Naive thymus-derived CD4-positive, alpha-beta T cell (primary cell): ENCODE measurements at regions not wholly inside any gene's neighbourhood (a gene's known extent, or its start where the extent isn't known, plus 50 kb on each side); places are given as distances from the start of the nearest gene placed in this dataset.

Experiments
- ATAC-seq: fragments of 150-1000 bp; cut with Tn5 transposase; 2 replicates; pipeline ENCODE4 v1.10.0; 2021; ENCODE audit warnings: mild to moderate bottlenecking, moderate library complexity
- CTCF ChIA-PET: fragments of 350-600 bp; sonication (Branson Sonifier 250); formaldehyde crosslinking; loops from one replicate; lab custom pipeline; 2021; ENCODE audit warnings: antibody characterized with exemption; lab: Charles Lee
- POLR2A ChIA-PET: fragments of 350-600 bp; sonication (Branson Sonifier 250); formaldehyde crosslinking; loops from one replicate; lab custom pipeline; 2021; ENCODE audit warnings: antibody characterized with exemption, inconsistent platforms; lab: Charles Lee
- DNase-seq, 9 donors: peaks; one replicate each; pipeline versions ENCODE4 v3.0.0 to v3.0.0-alpha.2; 2020 to 2022; ENCODE audit warnings: mixed read lengths in 1 of 9
- H3K27ac ChIP-seq: one replicate; pipeline ENCODE4 v1.7.0; 2013; ENCODE audit warnings: mild to moderate bottlenecking, low read depth, low read length, moderate library complexity
- H3K27me3 ChIP-seq, 2 donors: one replicate each; pipeline ENCODE4 v1.7.0; 2013; ENCODE audit warnings: low read length in 2 of 2, mild to moderate bottlenecking in 2 of 2, moderate library complexity in 2 of 2; ENCODE audit not compliant: control insufficient read depth in 2 of 2, insufficient read depth in 2 of 2
- H3K36me3 ChIP-seq, 3 experiments: 1 replicate in 2 of 3; 2 replicates in 1 of 3; pipeline ENCODE4 v1.7.0; 2013; ENCODE audit warnings: low read length in 3 of 3, mild to moderate bottlenecking in 3 of 3, moderate library complexity in 1 of 3; ENCODE audit not compliant: insufficient read depth in 3 of 3, control insufficient read depth in 2 of 3
- H3K4me1 ChIP-seq, 2 donors: one replicate each; pipeline ENCODE4 v1.7.0; 2013; ENCODE audit warnings: low read length in 2 of 2, mild to moderate bottlenecking in 2 of 2, moderate library complexity in 1 of 2; ENCODE audit not compliant: control insufficient read depth in 2 of 2, insufficient read depth in 2 of 2
- H3K4me3 ChIP-seq: 2 replicates; pipeline ENCODE4 v1.7.0; 2013; ENCODE audit warnings: mild to moderate bottlenecking, low read length
- H3K9me3 ChIP-seq, 3 experiments: 1 replicate in 2 of 3; 2 replicates in 1 of 3; pipeline ENCODE4 v1.7.0; 2013; ENCODE audit warnings: low read length in 3 of 3; ENCODE audit not compliant: control insufficient read depth in 2 of 3
- H3K27ac Mint-ChIP-seq, 9 donors: one replicate each; pipeline ENCODE4 v1.8.0; 2020 to 2022; ENCODE audit warnings: mixed read lengths in 9 of 9, mild to moderate bottlenecking in 8 of 9, moderate library complexity in 5 of 9, inconsistent platforms in 2 of 9
- H3K27me3 Mint-ChIP-seq, 5 donors: one replicate each; pipeline ENCODE4 v1.8.0; 2021 to 2022; ENCODE audit warnings: mixed read lengths in 5 of 5, mild to moderate bottlenecking in 1 of 5
- H3K36me3 Mint-ChIP-seq, 5 donors: one replicate each; pipeline ENCODE4 v1.8.0; 2020 to 2022; ENCODE audit warnings: mixed read lengths in 5 of 5, mild to moderate bottlenecking in 3 of 5, inconsistent platforms in 1 of 5
- H3K4me1 Mint-ChIP-seq, 7 donors: one replicate each; pipeline ENCODE4 v1.8.0; 2020 to 2022; ENCODE audit warnings: mixed read lengths in 7 of 7, mild to moderate bottlenecking in 3 of 7, inconsistent platforms in 1 of 7
- H3K4me3 Mint-ChIP-seq, 10 donors: one replicate each; pipeline ENCODE4 v1.8.0; 2020 to 2022; ENCODE audit warnings: mild to moderate bottlenecking in 10 of 10, mixed read lengths in 10 of 10, moderate library complexity in 6 of 10, inconsistent platforms in 2 of 10
- H3K9me3 Mint-ChIP-seq, 11 donors: one replicate each; pipeline ENCODE4 v1.8.0; 2020 to 2022; ENCODE audit warnings: mixed read lengths in 11 of 11, mild to moderate bottlenecking in 4 of 11, inconsistent platforms in 1 of 11, moderate library complexity in 1 of 11
- intact Hi-C, 2 donors: fragments of 100-400 bp; cut with micrococcal nuclease; formaldehyde crosslinking; loops; one replicate each; pipeline ENCODE4 v1.15.1; 2023

- Histone ChIP-seq H3K36me3 (no peaks in the 10 kb centered on the region), H3K4me1 (no peaks in the 10 kb centered on the region), H3K27me3 (no peaks in the 10 kb centered on the region), H3K27ac (no peak overlapping the region), H3K4me3 (no peak overlapping the region), H3K9me3 (no peaks in the 10 kb centered on the region)
- DNase-seq (no peak), ATAC-seq (no peak)
- Mint-ChIP-seq H3K27me3 (no peaks in the 10 kb centered on the region), H3K4me3 (no peak overlapping the region), H3K27ac (no peak overlapping the region), H3K36me3 (no peaks in the 10 kb centered on the region), H3K4me1 (no peaks in the 10 kb centered on the region), H3K9me3 (peaks cover 0 to 6% (median 0%) of the 10 kb centered on the region in 11 donors)
- POLR2A ChIA-PET: no interaction called here
- CTCF ChIA-PET: no interaction called here
- intact Hi-C loops: no loop called here
These were observed 476.5 kb upstream of the TBX3 start for GRCh38 chr12:115160271-115161128.

GRCh38 chr12:115158816-115159215 is 474.8 kb upstream of the TBX3 start:
- H3K27ac ChIP-seq: no peak overlapping the region
- H3K36me3 ChIP-seq: no peaks in the 10 kb centered on the region
- intact Hi-C loops: no loop called here
- no peak for DNase-seq
- H3K9me3 ChIP-seq: no peaks in the 10 kb centered on the region
- Mint-ChIP-seq H3K9me3 (peaks cover 0 to 8% (median 2%) of the 10 kb centered on the region in 11 donors), H3K27me3 (no peaks in the 10 kb centered on the region), H3K27ac (no peak overlapping the region), H3K4me3 (no peak overlapping the region), H3K36me3 (no peaks in the 10 kb centered on the region), H3K4me1 (no peaks in the 10 kb centered on the region)
- H3K27me3 ChIP-seq: no peaks in the 10 kb centered on the region
- ChIA-PET POLR2A (no interaction called here), CTCF (no interaction called here)
- no peak overlapping the region for H3K4me3 ChIP-seq
- no peak for ATAC-seq
- H3K4me1 ChIP-seq: no peaks in the 10 kb centered on the region

- H3K27ac ChIP-seq: no peak overlapping the region
- CTCF ChIA-PET: no interaction called here
- no peaks in the 10 kb centered on the region for H3K27me3 Mint-ChIP-seq
- no peaks in the 10 kb centered on the region for H3K4me1 Mint-ChIP-seq
- H3K4me3 ChIP-seq: no peak overlapping the region
- H3K9me3 ChIP-seq: no peaks in the 10 kb centered on the region
- ATAC-seq: no peak
- H3K36me3 Mint-ChIP-seq: no peaks in the 10 kb centered on the region
- DNase-seq: no peak
- no peaks in the 10 kb centered on the region for H3K36me3 ChIP-seq
- POLR2A ChIA-PET: no interaction called here
- H3K4me1 ChIP-seq: no peaks in the 10 kb centered on the region
- H3K27ac Mint-ChIP-seq: no peak overlapping the region
- no peaks in the 10 kb centered on the region for H3K27me3 ChIP-seq
- intact Hi-C loops: no loop called here
- no peak overlapping the region for H3K4me3 Mint-ChIP-seq
- peaks cover 0 to 8% (median 2%) of the 10 kb centered on the region in 11 donors for H3K9me3 Mint-ChIP-seq
These were observed 472.0 kb upstream of the TBX3 start for GRCh38 chr12:115155665-115156645.

GRCh38 chr12:115149685-115150378 is 465.9 kb upstream of the TBX3 start:
- no peak overlapping the region for H3K27ac Mint-ChIP-seq
- H3K36me3 Mint-ChIP-seq: no peaks in the 10 kb centered on the region
- H3K27me3 ChIP-seq: no peaks in the 10 kb centered on the region
- H3K9me3 ChIP-seq: no peaks in the 10 kb centered on the region
- peaks cover 0 to 14% (median 9%) of the 10 kb centered on the region in 11 donors for H3K9me3 Mint-ChIP-seq
- H3K4me3 ChIP-seq: no peak overlapping the region
- no peaks in the 10 kb centered on the region for H3K4me1 ChIP-seq
- intact Hi-C loops: no loop called here
- ChIA-PET POLR2A (no interaction called here), CTCF (no interaction called here)
- H3K27ac ChIP-seq: no peak overlapping the region
- H3K4me1 Mint-ChIP-seq: no peaks in the 10 kb centered on the region
- no peak overlapping the region for H3K4me3 Mint-ChIP-seq
- DNase-seq: no peak
- no peaks in the 10 kb centered on the region for H3K36me3 ChIP-seq
- no peaks in the 10 kb centered on the region for H3K27me3 Mint-ChIP-seq
- ATAC-seq: no peak

GRCh38 chr12:115149279-115149678 is 465.3 kb upstream of the TBX3 start:
- no peaks in the 10 kb centered on the region for H3K36me3 Mint-ChIP-seq
- no peaks in the 10 kb centered on the region for H3K27me3 Mint-ChIP-seq
- H3K4me1 Mint-ChIP-seq: no peaks in the 10 kb centered on the region
- Histone ChIP-seq H3K4me1 (no peaks in the 10 kb centered on the region), H3K9me3 (no peaks in the 10 kb centered on the region), H3K36me3 (no peaks in the 10 kb centered on the region), H3K27me3 (no peaks in the 10 kb centered on the region), H3K27ac (no peak overlapping the region), H3K4me3 (no peak overlapping the region)
- intact Hi-C loops: no loop called here
- no peak for DNase-seq
- ChIA-PET POLR2A (no interaction called here), CTCF (no interaction called here)
- H3K9me3 Mint-ChIP-seq: peaks cover 0 to 14% (median 8%) of the 10 kb centered on the region in 11 donors
- no peak overlapping the region for H3K4me3 Mint-ChIP-seq
- no peak overlapping the region for H3K27ac Mint-ChIP-seq
- ATAC-seq: no peak

GRCh38 chr12:115147916-115148315 is 463.9 kb upstream of the TBX3 start:
- Histone ChIP-seq H3K36me3 (no peaks in the 10 kb centered on the region), H3K4me1 (no peaks in the 10 kb centered on the region), H3K9me3 (no peaks in the 10 kb centered on the region), H3K4me3 (no peak overlapping the region), H3K27me3 (peaks cover 0 to 1% of the 10 kb centered on the region in 2 donors), H3K27ac (no peak overlapping the region)
- Mint-ChIP-seq H3K36me3 (no peaks in the 10 kb centered on the region), H3K9me3 (peaks cover 2 to 14% (median 11%) of the 10 kb centered on the region in 11 donors), H3K27ac (no peak overlapping the region), H3K4me1 (no peaks in the 10 kb centered on the region), H3K4me3 (no peak overlapping the region), H3K27me3 (no peaks in the 10 kb centered on the region)
- ATAC-seq: no peak
- DNase-seq: no peak
- intact Hi-C loops: no loop called here
- ChIA-PET CTCF (no interaction called here), POLR2A (no interaction called here)
